T-helper 2 cell (primary cell): ENCODE measurements at regions not wholly inside any gene's neighbourhood (a gene's known extent, or its start where the extent isn't known, plus 50 kb on each side); places are given as distances from the start of the nearest gene placed in this dataset.
"Not testable (repeated sequence)": the region's sequence is repeated elsewhere in the genome, so short reads cannot be mapped to it uniquely, and the experiment has no call there.

Source experiments
- DNase-seq, 5 experiments: peaks; one replicate each; pipeline versions ENCODE4 v3.0.0 to v3.0.0-alpha.2; 2012 to 2022

DNA sequence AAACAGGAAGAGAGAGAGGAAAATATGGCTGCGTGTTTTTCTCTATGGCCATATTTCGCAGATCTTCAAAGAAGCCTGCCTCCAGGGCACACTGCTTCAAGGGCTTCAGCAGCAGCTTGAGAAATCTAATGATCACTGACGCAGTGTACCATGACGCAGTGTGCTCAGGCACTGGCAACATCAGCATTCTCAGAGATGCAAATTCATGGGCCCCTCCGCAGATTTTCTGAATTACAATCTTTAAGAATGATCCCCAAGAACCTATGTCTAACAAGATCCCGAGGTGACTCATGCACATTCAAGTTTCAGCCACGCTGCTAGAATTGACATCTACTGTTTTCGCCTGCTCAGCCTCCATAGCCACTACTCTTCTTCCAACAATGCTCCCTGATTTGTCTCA is 143.9 kb upstream of the ZNF366 start:
- DNase-seq = no peak

DNA sequence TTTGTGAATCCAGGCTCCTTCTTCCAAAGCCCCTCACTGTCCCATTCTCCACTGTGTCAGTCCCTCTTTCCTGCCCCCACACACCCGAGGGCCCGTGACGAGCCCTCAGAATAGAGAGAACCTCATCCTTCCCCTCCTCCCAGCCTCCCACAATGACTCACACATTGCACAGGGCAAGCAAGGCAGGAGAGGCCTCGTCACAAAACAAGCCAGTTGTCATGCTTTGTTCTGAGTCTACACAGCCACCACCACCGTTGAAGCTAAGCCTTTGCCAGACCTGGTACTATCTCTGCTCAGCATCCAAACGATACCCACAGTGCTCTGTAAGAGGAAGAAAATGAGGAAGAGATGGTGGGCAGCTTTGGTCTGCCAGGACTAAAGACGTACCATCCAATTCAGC is 142.2 kb upstream of the ZNF366 start:
- no peak for DNase-seq

GRCh38 chr5:72648480-72648879 is 141.3 kb upstream of the ZNF366 start:
- DNase-seq = no peak

DNA sequence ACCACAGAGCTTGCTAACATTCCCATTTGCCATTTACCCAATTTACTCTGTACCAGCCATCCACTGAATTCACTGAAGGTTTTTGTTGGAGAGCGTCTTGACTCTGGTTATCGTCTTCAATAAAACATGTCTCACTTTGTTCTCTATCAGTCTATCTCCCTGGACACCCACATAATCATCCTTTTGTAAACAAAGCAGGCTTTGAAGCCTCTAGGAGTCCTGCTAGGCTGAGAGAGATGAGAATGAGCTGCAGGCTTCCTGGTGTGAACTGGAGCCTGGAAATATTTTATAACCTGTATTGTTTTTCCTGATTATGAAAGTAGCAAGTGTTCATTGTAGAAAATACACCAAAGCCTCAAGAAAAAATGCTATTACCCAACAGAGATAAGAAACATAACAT is 140.6 kb upstream of the ZNF366 start:
- DNase-seq = no peak

GRCh38 chr5:72646246-72646866 is 139.1 kb upstream of the ZNF366 start:
- no peak for DNase-seq

DNA sequence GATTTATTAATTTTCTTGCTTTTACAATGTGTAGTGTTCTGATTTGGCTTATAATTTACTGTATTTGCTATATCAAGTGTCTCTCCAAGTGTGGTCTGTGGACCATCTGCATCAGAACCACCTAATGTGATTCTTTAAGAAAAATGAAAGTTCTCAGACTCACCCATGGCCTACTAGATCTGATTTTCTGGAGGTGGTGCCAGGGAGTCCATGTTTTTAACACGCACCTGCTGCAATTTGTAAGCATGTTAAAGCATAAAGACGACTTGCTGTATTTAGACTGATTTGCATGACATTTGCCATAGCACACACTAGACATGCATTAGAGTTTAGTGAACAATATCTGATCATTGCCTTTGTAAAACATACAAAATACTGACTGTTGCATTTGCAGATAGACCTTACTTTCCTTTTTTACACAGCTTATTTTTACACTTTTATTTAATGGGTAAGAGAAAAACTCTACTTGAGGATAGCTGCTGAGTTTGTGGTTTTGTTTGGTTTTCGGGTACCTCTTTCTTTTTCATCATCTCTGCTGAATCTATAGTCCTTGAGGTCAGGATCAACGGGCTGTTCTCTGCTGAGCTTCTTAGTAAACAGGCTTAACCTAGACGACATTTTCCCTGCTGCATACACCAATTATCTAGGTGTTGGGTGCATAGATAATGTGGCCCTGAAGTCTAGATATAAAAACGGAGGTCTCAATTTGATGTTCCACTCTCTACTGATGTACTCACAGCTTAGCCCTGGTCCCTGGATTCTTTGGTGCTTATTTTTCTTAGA is 138.0 kb upstream of the ZNF366 start:
- peak in 1 of 5 experiments; percentile 5 for DNase-seq

GRCh38 chr5:72644296-72644695 is 137.1 kb upstream of the ZNF366 start:
- DNase-seq = no peak

DNA sequence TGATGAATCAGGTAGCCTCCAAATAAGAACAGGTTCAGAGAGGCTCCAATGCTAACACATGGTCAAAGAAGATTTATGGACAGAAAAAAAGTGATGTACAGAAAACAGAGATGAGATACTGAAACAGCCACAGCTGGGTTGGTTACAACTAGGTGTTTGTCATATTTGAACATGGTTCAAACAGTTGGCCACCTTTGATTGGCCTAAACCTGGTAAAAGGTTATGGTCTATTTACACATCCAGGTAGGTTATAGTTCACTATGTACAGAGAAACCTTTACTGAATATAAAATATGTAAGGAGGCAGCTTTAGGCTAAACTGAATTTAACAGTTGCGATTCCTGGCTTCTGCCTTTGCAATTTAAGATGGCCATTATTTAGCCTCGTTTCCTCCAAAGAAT is 134.0 kb upstream of the ZNF366 start:
- no peak for DNase-seq

GRCh38 chr5:72637058-72637457 is 129.8 kb upstream of the ZNF366 start:
- DNase-seq = no peak

DNA sequence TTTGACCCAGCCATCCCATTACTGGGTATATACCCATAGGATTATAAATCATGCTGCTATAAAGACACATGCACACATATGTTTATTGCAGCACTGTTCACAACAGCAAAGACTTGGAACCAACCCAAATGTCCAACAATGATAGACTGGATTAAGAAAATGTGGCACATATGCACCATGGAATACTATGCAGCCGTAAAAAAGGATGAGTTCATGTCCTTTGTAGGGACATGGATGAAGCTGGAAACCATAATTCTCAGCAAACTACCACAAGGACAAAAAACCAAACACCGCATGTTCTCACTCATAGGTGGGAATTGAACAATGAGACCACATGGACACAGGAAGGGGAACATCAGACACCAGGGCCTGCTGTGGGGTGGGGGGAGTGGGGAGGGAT is 129.4 kb upstream of the ZNF366 start:
- DNase-seq = not testable (repeated sequence)

DNA sequence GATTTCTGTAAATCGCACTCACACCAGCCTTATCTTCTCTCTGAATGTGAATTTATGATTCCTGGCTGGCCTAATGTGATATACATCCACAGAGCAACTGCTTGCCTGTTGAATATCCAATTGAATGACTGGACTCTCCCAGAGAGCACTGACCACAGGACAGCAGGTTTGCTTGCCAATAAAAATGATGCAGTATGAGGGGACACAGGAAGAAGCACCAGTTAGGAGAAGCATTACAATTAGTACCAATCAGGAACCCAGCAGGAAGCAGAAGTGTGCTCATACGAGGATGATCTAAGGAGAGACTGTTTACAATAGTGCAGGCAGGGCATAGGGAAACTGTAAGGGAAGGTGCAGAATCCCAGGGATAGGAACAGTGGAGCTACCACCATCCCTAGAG is 127.2 kb upstream of the ZNF366 start:
- DNase-seq = no peak

DNA sequence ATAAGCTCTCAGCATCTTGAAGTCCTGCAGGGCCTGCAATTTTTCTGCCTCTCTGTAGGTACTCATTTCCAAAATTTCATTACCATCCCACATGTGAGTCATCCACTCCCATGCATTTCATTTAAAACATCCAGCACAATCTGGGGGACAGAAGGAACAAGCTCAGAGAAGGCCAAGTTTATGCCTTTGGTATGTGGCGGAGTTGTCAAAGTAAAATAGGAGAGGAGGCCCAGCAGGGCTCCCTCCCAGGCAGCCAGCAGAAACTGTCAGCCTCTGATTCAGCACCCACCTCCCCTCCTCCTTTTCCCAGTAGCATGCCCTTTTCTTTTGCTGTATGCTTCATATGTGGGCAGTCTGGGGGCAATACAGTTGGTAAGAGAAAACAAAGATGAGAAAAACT is 126.4 kb upstream of the ZNF366 start:
- no peak for DNase-seq

GRCh38 chr5:72633041-72633445 is 125.8 kb upstream of the ZNF366 start:
- DNase-seq = no peak

- no peak for DNase-seq
These were observed 123.5 kb upstream of the ZNF366 start for GRCh38 chr5:72630721-72631120.

DNA sequence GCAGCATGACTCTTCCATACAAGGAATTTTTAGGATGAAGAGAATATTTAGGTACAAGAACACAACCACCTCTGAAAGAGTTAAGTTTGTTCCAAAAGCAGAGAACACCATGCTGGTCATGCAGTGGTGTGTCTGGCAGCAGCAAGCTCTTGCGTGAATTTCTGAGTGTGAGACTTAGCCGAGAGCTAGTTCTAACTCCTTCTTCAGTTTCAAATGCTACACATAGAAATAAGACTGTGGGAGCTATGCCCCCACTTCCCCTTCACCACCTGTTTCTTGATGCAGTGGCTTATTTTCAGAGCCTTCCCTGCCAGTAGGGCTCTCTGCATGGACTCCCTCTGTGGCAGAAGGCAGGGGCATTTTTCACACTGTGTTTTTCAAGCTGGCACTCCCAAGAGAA is 122.9 kb upstream of the ZNF366 start:
- DNase-seq = no peak

DNA sequence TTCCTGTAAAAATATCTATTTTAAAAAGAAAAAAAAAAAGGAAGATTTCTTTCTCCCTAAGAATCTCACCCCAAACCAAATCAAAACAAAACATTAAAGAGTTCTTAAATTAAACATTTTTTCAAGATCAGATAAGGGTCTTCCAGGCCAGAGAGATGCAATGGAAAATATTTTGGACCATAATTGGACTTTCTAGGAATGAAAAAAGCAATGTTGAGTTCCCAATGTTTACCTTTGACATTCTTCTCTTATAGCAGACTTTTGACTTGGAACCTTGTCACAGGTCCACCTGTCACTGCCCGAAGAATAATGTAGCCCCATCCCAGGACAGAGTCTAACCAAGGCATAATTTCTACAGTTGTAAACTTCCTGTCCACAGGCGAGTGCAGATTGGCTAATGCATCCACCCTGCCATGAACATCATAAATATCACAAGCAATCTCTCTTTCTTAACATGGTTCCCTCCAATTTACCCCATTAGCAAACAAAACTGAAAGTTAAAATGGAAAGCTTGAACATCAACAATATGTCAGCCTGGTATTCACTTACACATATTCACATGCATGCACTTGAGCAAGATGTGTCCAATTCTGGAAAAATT is 121.7 kb upstream of the ZNF366 start:
- no peak for DNase-seq

DNA sequence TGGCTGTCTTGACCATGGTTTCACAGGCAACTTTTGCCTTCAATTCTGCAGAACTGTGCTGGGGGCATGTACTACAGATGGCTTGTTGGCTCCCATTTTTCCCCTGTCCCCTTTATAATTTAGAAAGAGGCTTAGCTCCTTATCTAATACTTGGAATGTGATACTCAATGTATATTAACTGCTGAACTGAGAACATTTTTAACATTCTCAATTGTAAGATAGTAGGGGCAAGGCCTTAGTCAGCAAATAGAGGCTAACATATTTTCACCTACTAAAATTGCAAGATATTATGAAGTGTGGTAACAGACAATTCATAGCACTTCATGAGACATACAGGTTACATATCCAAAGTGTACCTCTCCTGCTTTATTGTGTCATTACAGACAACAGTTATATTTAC is 118.1 kb upstream of the ZNF366 start:
- DNase-seq = no peak

- DNase-seq = no peak
These were observed 117.5 kb upstream of the ZNF366 start for GRCh38 chr5:72624641-72625236.

DNA sequence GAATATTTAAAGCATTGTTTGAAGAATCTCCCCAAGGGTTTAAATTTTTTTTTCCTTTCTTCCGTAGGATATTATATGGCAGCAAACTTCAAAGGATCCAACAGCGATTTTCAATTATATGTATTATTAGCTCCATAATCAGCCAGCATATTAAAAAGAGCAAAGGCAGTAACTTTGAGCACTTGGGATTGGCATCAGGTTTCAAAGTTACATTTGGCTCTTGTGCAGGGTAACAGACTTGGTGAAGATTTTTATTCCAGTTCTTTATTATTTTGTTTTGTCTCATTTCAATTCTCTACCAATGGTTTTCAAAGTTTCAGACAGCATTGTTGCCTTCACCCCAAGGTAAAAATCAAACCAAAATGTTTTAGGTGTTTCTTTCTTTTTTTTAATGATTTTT is 116.7 kb upstream of the ZNF366 start:
- no peak for DNase-seq

DNA sequence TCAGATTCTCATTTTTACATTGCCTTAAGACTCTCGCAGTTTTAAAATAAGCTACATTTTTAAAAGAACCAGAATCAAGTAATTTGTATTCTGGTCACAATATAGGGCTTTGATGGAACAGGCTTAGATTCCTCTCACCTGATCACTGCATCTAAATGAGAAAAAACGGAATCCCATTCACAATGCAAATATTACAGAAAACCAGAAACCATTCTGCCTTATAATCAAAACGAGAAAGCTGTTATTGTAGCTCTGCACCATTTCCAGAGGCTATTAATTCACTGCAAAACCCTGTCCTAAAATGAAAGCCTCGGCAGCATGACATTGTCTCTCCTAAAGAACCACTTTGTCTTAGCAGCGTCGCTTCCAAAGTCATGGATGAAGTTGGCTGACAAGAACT is 116.1 kb upstream of the ZNF366 start:
- no peak for DNase-seq

GRCh38 chr5:72622170-72622760 is 115.1 kb upstream of the ZNF366 start:
- no peak for DNase-seq

DNA sequence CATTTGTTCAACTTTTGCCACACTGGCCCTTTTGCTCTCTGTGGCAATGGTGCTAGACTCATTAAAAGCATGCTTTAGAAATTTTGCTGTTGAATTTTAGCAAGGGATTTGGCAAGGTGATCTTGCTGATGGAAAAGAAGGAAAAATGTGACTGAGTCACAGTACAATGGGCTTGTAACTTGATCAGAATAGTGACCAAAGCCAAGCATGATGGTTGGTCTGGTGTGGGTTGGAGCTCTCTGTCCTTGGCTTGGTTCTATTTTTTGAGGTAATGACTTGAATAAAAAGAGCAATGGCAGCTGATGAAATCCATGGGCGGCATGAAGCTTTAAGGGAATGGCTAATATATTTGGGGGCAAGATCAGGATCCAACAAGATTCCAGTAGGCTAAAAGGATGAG is 114.4 kb upstream of the ZNF366 start:
- DNase-seq = no peak

DNA sequence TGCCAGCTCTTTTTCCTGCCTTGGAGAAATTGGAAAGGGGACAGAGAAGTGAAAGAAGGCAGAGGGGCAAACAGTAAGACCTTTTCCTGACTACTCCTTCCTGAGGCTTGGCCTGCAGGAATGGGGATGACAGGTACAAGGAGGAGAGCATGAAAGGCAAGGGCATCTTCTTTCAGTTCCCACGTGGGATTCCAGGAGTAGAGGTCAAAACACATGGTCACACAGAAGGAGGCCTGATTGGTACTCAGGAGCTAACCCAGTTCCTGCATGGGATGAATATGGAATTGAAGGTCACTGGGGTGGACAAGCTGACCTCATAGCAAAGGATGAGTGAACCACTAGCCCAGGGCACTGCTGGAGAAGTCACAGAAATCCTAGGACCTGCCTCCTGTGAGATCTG is 112.5 kb upstream of the ZNF366 start:
- no peak for DNase-seq

GRCh38 chr5:72619251-72619650 is 112.0 kb upstream of the ZNF366 start:
- DNase-seq = no peak
